Heart left ventricle (tissue), 13 donors: ENCODE measurements at regions not wholly inside any gene's neighbourhood (a gene's known extent, or its start where the extent isn't known, plus 50 kb on each side); places are given as distances from the start of the nearest gene placed in this dataset.

Experiments
- CTCF ChIP-seq, 12 donors: fragments of 200-600 bp; sonication (generic) in 4 of 12; IDR thresholded peaks; one replicate each; pipeline versions ENCODE4 v1.5.0 to v1.8.0; 2018 to 2022; ENCODE audit warnings: antibody characterized with exemption in 12 of 12, mild to moderate bottlenecking in 5 of 12
- POLR2A ChIP-seq, 2 donors: fragments of 450-650 bp; IDR thresholded peaks; one replicate each; pipeline ENCODE4 v1.6.1; 2017; ENCODE audit warnings: antibody characterized with exemption in 2 of 2, mild to moderate bottlenecking in 2 of 2, moderate library complexity in 2 of 2
- donor health status: ischemic (EF 13 %, LVEDD 7.1; RV severe dilation, severe dysfunction).
- donor health status: DM: no; HTN: yes; CAD: no.
- donor health status: DM: no; HTN: no; CAD: no.
- donor health status: ischemic (EF 25% LVEDD 6.9; RV normal size, moderate dysfunction).
- donor health status: ischemic (EF 25% LVEDD 5.7; RV mildly dilated, moderate dysfunction).
- donor health status: ischemic (EF 35%, LVEDD 5.7; RV mildly dilated, moderate dysfunction).
- donor health status: nonischemic (EF 11% LVEDD 7.7; RV severe dilation, severe dysfunction).
- donor health status: DM: yes; HTN: yes; CAD: no.
- donor health status: PGD.
- donor health status: ischemic (EF 29% LVEDD 5.4; RV normal size, mild dysfunction).
- donor health status: nonischemic (EF 23%, LVEDD 6.1; RV moderate dilation, normal function).

- TF ChIP-seq CTCF (IDR thresholded peaks at IDR 0.05) (no peak), POLR2A (IDR thresholded peaks at IDR 0.05) (no peak)
Measured at GRCh38 chr7:45242698-45243097, 85.1 kb downstream of the RAMP3 start.
